GM12873 (cell line): ENCODE measurements at regions not wholly inside any gene's neighbourhood (a gene's known extent, or its start where the extent isn't known, plus 50 kb on each side); places are given as distances from the start of the nearest gene placed in this dataset.

Experiments used
- TF ChIP-seq, protein P1 (sequence below): IDR thresholded peaks from 2 replicates; pipeline ENCODE4 v1.5.1; 2012; ENCODE audit warnings: low read depth, mild to moderate bottlenecking, moderate library complexity, low read length, control low read depth; ENCODE audit not compliant: insufficient read depth; ENCODE audit errors: missing control alignments

DNA sequence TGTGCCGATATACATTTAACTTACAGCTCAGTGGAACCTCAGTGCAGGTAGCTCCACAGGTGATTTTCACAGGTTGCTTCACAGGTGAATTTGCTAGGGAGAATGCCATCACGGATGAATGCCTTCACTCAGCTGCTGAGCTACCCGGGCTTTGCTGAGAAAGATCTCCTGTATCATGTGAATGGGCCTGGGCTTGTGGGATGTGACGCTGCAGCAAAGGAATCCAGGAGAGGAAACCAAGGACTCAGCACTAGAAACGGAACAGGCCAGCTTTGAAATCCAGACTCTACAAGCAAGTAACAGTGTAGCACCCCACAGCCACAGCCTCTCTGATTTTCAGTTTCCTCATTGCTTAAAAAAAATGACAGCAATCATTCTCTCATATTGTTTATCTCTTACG lies 271.4 kb upstream of the MAF start:
- TF ChIP-seq, protein P1, sequence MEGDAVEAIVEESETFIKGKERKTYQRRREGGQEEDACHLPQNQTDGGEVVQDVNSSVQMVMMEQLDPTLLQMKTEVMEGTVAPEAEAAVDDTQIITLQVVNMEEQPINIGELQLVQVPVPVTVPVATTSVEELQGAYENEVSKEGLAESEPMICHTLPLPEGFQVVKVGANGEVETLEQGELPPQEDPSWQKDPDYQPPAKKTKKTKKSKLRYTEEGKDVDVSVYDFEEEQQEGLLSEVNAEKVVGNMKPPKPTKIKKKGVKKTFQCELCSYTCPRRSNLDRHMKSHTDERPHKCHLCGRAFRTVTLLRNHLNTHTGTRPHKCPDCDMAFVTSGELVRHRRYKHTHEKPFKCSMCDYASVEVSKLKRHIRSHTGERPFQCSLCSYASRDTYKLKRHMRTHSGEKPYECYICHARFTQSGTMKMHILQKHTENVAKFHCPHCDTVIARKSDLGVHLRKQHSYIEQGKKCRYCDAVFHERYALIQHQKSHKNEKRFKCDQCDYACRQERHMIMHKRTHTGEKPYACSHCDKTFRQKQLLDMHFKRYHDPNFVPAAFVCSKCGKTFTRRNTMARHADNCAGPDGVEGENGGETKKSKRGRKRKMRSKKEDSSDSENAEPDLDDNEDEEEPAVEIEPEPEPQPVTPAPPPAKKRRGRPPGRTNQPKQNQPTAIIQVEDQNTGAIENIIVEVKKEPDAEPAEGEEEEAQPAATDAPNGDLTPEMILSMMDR, result no peak

DNA sequence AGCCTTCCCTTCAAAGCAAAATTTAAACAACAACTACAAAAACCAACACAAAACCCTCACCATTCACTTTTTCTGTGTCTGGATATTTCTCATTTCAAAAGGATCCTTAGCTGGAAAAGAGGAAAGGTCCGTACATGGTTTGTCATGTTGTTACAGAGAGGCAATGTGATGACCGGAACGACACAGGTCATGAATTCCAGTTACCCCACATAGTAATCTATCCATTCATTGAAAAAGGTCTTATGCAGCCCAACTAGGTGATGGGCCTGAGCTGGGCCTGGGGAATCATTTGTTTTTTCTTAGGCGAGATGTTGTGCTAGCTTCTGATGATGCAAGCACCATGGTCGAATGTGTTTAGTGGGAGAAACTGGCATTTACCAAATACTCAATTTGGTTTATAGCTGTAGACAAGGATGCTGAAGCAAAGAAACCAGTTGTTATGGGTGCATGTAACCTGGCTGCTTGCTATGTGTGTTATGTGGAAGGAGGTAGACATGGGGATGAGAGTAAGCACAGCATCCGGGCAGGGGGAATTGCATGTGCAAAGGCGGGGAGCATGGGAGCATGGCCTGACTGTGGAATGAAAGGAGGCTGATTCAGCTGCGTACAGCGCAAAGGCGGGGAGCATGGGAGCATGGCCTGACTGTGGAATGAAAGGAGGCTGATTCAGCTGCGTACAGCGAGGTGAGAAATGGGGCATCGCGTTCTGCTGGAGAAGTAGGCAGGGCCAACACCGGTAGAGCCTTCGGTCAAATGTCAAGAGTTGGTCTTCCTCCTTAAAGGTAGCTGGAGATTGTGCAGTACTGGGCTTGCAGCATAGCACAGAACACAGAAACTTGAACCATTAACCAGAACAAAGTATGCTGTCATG lies 269.7 kb upstream of the MAF start:
- TF ChIP-seq, protein P1, result no peak

DNA sequence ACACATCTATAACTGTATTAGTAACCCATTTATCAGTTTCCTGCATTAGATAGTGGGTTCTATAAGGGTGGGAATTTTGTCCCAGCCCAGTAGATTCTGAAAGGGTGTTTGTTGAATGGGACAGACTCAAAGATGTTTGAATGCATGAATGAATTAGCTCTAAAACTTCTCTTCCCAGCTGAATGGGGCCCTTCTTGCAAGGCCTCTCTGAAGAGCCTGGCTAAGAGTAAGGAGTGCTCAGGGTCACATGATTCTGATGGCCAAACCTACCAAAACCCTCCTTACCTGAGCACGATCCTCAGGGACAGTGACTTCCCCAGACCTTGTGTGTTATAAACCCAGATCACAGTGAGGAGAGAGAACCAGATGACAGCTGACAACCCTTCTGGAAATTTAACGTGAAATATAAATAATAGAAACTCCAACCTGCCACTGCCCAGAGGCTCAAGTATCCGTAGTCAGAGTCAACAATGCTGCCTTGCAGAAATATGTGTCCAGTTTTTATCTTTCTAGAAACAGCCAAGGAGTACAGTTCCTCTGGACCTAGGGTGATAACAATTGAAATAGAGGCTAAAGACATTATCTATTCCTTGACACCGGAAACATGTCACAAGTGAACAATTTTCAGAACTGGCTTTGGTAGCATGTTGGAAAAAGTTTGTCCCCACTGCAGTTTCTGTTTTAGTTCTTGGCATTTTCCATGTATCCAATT lies 268.9 kb upstream of the MAF start:
- TF ChIP-seq, protein P1, result no peak

DNA sequence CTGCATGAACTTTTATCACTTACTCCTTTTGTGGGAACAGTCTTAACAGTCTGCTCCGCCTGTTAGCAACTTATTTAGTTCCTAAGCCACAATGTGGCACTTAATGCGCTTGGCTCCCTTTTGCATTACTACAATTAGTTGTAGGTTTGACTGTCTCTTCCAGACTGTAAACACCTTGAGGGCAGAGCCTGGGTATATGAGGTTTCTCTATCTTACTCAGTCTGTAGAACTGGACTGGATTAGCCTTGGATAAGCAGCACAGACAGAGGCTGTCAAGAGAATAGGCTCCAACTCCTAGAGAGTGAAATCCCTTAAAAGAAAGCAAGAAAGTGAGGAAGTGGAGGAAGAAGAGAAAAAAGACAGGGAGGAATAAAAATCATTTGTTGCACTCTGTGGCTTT lies 268.3 kb upstream of the MAF start:
- TF ChIP-seq, protein P1, result no peak

DNA sequence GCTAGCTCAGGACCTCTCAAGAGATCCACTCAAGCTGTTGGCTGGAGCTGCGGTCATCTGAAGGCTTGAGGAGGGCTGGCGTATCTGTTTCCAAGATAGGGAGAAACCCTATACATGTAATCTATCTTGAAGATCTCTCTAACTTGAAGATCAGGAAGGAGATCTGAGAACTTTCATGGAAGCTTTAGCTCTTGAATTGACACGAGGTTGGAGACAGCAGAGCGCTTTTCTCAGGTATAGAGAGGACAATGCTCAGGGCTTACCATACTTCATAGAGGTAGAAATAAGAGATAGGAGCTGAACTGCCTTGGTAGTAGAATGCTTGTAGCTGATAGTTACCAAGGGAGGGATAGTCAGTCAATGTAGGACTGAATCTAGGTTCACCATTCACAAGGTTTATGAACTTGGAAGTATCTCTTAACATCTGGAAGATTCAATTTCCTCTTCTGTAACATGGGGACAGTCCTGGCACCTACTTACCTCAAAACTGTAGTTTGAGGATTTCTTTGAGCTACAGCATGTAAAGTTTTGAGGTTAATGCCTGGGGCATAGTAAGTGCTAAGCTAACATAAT lies 267.0 kb upstream of the MAF start:
- TF ChIP-seq, protein P1, result no peak

DNA sequence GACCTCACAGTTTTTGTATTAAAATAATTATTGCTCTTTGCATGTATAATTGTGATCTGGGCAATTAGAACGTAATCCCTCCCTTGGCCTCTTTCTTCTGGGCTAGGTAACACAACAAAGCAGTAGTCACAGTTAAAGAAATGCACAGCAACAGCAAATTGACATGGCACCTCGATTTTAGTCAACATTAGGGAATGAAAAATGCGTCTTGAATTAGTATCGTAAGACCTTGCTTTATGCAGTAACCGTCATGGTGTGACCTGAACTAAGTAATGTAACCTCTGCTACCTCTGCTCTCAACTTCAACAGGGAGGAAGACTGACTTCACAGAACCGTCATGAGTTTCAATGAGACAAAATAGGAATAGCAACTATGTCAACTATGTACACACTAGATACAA lies 265.4 kb upstream of the MAF start:
- TF ChIP-seq, protein P1, result no peak

DNA sequence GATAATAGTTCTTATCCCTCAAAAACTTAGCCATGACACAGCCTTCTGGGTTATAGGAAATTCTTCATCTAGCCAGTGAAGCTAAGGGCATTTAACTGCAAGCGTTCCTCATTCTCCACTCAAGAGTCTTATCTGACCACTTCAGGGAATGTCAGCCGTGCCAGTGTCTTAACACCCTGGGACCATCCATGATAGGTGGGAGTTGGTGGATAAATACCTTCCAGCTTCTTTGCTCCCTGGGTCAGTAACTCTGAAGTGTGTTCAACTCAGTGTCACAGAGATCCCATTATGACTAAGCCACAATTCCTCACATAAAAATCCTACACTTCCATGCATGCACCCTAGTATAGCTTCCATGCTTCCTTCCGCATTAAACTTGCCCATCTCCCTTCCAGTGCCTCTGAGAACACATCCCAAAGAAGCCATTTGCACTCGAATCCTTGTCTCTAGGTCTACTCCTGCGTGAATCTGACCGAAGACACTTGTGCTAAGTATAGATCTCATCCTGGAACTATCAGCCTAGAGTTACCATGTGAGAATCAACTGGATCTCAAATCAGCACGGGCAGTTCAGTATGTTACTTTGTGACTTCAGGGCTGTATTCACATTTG lies 264.3 kb upstream of the MAF start:
- TF ChIP-seq, protein P1, result no peak
